Right ventricle myocardium inferior (tissue), 1 donor: ENCODE measurements at regions not wholly inside any gene's neighbourhood (a gene's known extent, or its start where the extent isn't known, plus 50 kb on each side); places are given as distances from the start of the nearest gene placed in this dataset.

ENCODE experiments used
- ATAC-seq: fragments of 200-7000 bp; cut with Tn5 transposase; one replicate; pipeline ENCODE4 v1.9.1; 2020; ENCODE audit warnings: mild to moderate bottlenecking, moderate library complexity
- DNase-seq: peaks from one replicate; pipeline ENCODE4 v3.0.0; 2021; ENCODE audit errors: missing footprints
- intact Hi-C: fragments of 100-400 bp; cut with DNase I; formaldehyde crosslinking; loops from one replicate; pipeline ENCODE4 v1.11.0; 2022
- donor health status: DM: no; HTN: yes; CAD: no; lungs with severe emphysema.

DNA sequence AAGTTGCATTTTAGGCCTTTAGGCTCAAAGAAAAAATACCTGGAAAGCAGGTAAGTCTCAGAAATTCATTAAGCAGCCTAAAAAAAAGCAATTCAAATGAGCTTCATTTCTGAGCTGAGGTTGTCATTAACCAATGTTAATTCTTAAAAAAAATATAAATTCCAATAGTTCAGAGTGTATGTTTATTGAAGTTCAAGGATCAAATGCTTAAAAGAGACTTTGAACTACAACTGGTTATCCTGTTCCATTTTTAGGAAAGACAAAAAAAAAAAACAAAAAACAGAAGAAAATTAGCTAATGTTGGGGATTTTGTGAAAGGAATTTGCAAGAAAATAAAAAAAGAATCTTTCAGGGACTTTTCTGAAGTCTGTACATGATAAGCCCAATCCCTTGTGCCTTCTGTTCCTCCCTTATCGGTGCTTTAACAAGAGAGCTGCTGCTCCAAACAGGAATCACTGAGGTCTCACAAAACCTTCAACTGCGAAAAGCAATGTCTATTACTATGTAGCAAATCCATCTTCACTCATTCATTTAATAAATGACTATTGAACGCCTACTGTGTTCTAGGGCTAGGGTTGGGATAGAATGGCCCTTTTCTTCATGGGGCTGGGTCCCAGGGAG lies 90.3 kb downstream of the FOXF2 start:
- no peak for DNase-seq
- no peak for ATAC-seq
- intact Hi-C loops = no loop called here

DNA sequence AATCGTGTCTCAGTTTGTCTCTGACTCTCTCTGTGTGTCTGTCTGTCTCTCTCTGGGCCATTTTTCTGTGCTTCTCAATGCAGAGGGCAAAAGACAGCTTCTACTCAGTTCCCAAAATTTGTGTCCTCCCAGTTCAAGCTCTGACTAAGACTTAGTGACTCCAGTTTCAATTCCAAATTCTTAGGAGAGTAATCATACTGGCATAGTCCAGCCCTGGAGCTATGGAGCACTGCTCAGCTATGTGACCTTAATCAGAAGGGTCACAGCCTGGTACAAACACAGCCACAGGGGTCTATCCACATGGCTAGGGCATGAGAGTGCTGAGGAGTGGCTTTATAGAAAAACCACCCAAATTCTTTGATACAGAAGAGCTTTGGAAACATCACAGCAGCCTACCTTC lies 91.9 kb downstream of the FOXF2 start:
- ATAC-seq = no peak
- no peak for DNase-seq
- intact Hi-C loops = no loop called here

DNA sequence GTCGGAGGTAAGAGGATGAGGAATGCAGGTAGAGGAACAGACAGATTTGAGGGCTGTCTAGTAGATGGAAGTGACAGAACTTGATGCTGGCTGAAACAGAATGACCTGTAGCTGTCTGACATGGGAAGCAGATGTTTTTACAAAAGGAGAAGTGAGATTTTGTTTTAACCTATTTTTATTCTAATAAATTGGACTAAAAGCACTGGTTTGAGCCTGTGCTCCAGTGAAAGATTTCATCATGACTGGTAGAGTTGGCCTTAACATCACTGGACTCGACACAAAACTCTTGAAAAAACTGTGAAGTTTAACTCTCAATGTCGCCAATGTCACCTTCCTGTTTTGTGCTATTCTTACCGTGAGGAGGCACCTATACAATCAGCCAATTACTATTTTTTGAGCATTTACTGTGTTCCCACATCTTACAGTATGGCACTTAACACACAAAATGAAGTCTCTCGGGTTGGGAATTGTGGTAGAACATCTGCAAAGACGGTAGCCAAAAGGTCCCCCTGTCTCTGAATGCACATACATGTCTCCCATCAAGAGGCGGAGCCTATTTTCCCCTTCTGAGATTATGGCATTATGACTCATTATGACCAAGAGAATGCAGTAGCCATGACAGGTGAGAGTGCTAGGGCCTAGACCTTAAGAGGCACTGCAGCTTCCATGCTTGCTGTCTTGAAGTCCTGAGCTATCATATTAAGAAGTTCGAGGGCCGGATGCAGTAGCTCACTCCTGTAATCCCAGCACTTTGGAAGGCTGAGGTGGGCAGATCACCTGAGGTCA lies 93.2 kb downstream of the FOXF2 start:
- DNase-seq (no peak), ATAC-seq (no peak)
- intact Hi-C loops = no loop called here

DNA sequence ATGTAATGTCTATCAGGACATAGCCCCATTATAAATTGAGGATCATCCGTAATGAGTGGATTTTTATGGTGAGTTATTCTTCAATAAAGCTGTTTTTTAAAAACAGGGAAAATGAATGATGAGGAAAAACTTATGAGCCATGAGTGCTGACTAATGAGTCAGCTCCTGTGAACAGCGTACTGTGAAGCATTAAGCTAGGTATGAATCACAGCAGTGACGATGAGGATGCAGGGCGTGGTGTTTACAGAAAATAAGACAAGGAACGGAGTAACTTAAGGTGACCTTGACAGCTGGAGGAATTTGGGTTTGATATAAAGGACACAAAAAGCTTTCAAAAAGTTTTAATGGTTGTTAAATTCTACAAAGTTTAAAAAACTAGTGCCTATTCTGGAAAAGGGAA lies 96.3 kb downstream of the FOXF2 start:
- intact Hi-C loops = no loop called here
- ATAC-seq = no peak
- DNase-seq = no peak

DNA sequence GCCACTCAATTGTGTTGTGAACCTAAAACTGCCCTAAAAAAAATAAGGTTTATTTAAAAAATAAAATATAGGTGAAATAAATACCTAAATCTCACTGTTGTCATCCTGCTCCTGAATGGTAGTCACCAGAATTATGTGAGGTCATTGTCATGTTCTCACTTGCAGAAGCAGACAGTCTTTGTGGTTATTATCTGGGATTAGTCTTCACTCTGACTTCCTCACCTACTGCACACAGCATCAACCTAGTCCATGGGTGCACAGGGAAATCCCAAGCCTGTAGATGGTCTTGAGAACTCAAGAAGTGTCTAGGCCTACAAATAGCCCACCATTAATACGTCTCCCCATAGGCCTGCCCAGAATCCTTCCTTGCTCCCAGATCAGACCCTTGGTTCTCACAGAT lies 97.0 kb downstream of the FOXF2 start:
- intact Hi-C loops = no loop called here
- no peak for ATAC-seq
- DNase-seq = no peak

DNA sequence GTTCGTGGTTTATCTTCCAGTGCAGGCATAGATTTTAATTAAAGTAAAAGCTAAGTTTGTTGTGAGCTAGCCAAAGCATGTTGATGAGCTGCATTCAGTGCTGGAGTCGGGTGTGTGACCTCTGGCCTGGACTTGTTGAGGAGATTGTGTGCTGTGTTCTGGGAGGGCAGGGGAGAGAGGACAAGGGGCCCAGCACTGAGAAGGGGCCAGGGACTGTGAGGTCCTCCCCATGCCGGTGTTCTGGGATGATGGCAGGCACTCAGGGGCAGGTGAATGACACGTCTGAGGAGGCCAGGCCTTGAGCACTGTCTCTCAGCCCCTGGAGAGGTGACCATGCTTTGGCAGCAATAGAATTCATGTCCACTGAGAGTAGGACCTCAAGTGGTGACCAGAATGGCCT lies 97.9 kb downstream of the FOXF2 start:
- intact Hi-C loops = no loop called here
- ATAC-seq = no peak
- no peak for DNase-seq

DNA sequence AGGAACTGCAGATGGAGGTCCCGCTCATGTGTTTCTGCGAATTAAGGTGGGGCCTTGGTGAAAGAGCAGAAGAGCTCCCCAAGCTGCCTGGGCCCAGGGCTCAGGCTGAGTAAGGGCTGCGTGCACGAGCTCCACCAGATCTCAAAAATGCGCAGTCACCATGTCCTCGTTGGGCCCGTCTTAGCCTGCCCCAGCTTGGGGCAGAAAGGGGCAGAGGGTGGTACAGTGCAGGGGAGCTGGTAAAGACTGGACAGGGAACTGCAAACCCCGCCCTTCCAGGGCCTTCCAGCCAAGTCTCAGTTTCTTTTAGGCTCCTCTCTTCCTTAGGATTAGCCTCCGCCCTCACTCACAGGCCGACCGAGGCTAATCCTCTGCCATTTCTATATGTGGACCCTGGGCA lies 101.6 kb downstream of the FOXF2 start:
- DNase-seq = no peak
- intact Hi-C loops = no loop called here
- ATAC-seq = no peak

DNA sequence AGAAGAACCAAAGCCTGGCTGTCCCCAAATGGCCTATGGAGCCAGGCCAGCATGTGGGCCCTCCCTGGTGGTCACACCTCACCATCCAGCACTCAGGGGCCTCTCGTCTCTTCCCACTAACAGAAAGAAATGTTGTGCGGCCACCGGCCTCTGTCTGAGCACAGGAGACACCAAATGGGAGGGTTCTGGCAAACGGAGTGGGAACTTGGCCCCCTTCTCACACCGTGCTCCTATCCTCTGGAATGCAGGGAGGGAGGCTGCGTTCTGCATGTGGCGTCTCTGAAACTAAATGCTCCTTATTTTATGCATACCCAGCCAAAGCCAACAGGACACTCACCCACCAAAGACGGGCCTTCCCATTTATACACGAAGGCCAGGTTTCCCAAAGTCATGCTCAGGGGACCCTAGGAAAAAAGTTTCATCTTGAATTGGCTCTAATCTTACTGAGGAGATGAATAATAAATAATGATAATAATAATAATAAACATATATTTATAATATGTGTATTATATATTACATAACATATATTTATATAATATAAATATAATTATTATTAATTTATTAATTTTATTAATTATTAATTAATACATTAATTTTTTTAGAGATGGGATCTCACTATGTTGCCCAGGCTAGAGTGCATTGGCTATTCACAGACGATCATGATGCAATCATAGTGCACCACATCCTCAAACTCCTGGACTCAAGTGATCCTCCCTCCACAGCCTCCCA lies 102.4 kb downstream of the FOXF2 start:
- intact Hi-C loops = no loop called here
- ATAC-seq (no peak), DNase-seq (no peak)

DNA sequence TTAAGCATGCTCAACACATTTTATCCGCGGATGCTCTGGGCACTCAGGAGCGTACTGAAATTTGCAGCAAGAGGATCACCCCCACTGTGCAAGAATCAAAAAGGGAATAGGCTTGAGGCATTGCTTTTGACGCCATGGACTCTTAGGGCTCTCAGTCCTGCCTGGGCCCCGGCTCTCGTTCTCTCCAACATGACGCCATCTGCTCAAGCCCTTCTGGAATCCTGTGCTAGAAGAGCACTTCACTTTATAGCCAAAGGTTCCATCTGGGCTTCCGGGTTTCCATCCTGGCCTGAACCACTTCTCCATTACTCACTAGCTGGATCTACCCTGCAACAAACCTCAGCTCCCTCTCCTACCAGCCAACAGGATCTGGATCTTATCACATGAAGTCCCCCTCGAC lies 105.3 kb downstream of the FOXF2 start:
- no peak for ATAC-seq
- no peak for DNase-seq
- intact Hi-C loops = no loop called here

DNA sequence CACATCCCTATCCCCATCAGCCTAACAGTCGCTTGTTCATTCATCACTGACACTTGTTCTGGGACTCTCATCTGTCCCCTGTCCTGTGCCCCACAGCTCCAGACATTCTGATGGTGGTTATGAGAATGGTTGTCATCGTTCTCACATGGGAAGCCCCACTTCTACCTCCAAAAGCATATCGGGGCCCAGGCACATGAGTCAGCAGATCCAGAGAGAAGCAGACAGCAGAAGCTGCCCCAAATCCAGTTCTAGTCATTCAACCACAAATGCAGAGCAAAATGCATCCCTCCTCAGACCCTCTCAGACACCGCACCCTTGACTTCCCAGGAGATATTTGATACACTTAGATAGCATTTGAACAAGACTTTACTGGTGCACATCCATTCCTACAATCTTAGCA lies 106.0 kb downstream of the FOXF2 start:
- intact Hi-C loops = no loop called here
- no peak for DNase-seq
- ATAC-seq = no peak

DNA sequence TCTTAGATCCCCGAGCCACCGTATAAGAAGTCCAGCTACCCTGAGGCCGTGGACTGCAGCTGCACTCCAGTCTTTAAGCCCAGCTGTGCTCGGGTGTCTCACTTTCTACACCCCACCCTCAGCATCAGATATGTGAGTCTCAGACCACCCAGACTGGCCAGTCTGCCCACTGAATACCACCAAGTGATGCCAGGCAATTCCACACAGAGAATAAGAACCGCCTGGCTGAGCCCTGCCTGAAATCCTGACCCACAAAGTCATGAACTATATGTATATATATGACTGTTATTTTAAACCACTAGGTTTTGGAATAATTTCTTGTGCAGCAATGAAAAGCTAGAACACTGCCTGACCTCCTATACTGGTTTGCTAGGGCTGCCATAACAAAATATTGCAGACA lies 106.7 kb downstream of the FOXF2 start:
- no peak for DNase-seq
- intact Hi-C loops = no loop called here
- no peak for ATAC-seq

DNA sequence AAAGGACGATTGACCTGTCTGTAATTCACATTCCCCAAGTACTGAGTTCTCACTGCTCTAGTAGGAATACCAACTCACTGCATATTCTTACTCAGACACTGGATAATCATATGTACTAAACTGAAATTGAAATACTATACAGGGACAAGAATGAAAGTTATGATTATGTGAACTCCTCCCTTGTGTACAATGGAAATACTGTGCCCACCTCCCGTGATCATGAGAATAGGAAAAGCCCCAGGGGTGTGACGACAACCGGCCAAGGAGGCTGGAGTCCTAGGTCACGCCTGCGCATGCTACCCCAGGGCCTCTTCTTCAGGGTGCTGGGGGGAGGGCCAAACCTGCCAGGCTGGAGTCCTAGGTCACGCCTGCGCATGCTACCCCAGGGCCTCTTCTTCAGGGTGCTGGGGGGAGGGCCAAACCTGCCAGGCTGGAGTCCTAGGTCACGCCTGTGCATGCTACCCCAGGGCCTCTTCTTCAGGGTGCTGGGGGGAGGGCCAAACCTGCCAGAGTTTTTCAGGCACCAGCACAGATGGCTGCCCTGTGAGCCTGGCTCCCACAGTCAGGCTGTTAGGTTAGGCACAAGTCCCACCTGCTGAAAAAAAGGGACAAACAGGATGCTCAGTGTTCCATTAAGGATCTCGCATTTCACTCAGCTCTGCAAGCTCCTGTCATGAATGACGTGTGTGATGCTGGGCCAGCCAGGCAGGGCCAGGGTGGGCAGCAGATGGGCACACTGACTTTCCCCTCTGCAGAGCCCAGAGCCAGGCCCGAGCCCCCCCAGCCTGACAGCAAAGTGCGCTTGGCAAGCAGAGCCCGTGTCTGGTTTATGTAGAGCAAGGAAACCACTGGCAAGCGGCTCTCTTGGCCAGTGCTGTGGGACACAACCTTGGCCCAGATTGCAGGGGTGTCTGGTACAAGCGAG lies 107.7 kb downstream of the FOXF2 start:
- DNase-seq (peak; percentile 71), ATAC-seq (peak; percentile 83)
- intact Hi-C loops = no loop called here

DNA sequence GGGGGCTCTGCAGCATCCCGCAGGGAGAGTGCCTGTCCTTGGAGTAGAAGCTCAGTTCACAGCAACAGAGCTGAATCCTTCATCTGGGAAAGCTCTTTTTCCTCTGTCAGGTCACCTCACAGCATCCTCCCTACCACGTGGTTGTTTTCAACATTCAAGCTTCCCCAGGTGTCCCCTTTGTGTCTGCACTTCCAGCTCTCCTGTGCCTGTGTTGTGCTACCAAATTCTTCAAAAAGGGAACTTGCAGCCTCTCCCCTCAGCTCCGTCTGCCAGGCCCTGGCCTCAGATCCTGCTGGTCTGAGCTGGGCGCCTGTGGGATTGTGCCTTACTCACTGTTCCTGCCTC lies 108.4 kb downstream of the FOXF2 start:
- intact Hi-C loops = no loop called here
- no peak for ATAC-seq
- no peak for DNase-seq

DNA sequence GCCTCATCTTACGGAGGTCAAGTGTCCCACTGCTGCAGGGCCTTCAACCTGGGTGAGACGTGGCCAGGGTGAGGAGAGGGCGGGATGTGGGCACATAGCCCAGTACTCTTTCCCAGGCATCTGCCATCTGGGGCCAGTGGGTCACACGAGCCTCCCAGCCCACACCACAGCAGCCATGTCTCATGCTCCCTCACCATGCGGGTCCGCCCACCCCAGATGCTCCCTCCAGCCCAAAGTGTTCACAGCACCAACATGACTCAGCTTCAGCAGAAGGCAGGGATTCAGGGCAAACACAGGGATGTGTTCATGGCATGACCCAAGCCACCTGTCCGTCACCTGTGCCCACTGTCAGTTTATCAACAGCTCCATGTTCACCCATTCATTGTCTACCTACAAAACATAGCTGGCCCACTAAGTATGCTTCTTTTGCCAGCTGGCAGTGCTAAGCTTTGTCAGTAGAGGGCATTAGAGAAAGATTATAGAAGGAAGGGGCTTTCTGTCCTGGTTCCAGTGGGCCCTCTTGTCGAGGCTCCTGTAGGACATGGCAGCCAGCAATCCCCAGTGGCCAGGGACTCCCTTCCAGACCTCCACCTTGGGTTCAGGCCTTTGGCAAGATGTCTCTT lies 109.2 kb downstream of the FOXF2 start:
- ATAC-seq (no peak), DNase-seq (no peak)

DNA sequence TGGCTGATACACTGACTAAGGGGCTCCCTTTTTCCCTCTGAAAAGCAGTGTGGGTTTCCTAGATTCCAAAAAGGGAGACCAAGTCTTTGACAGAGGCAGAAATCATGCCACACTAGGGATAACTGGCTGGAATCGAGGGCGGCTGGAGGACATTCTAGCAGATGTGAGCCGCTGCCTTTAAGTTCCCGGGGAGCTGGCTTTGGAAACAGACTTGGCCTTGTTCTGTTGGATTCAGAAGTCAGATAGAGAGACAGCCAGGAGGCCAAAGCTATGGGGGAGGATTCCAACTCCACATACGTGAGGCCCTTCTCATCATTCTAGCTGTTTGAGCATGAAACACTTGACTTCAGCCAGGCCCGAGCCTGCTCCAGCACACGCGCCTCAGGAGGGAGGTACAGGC lies 109.9 kb upstream of the FOXC1 start:
- peak; percentile 40 for ATAC-seq
- intact Hi-C loops = no loop called here
- no peak for DNase-seq

More for the DNA sequence above, 109.2 kb downstream of the FOXF2 start:
- intact Hi-C loops = no loop called here

DNA sequence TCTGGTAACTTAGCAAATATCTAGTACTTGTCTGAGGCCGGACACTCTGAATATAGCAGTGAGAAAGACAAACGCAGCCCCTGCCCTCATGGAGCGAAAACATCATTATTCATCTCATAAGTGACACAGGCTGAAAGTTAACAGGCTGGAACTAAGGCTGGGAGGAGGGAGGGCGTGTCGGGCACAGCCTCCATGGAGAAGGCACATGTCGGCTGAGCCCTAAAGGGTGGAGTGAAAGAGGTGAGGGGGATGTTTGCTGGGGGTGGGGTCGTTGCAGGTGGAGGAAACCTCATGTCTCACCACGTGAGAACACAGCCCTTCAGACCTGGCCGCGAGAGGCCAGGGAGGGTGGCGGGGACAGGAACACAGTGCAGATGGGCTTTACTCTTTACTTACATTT lies 108.8 kb upstream of the FOXC1 start:
- intact Hi-C loops = no loop called here
- DNase-seq (no peak), ATAC-seq (no peak)

DNA sequence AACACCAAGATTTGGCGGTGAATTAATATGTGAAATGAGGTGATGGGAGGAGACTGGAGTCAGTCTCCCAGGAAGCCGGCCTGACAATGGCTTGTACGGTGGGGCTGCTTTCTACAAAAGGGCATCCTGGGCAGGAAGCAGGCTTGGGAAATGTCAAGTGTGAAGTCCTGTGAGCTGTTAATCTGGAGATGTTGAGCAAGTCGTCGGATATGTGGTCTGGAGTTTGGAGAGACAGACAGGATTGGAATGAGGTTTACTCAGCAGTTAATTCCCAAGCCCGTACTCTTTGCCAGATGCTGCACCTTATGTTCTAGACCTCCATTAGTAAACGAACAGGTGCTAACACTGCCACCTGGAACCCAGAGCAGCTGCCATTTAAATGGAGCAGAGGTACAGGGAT lies 107.7 kb upstream of the FOXC1 start:
- DNase-seq (no peak), ATAC-seq (no peak)
- intact Hi-C loops = no loop called here

DNA sequence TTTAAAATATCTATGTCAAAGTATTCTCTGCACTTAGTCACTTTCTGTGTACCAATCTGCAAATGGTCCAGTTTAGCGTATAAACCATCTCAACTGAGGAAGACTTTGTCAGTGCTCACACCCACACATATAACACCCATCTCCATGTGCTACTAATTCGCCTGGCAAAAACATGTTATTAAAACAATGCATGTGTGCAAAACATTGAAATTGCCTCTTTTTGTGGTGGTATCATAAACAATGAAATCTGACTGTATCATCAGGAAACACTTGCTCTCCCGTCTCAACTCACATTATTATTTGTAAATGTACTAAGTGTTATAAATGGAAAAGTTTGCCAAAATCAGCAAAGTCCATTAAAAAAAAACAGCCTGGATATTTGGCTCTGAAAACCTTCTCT lies 105.9 kb upstream of the FOXC1 start:
- DNase-seq (no peak), ATAC-seq (no peak)
- intact Hi-C loops = no loop called here

DNA sequence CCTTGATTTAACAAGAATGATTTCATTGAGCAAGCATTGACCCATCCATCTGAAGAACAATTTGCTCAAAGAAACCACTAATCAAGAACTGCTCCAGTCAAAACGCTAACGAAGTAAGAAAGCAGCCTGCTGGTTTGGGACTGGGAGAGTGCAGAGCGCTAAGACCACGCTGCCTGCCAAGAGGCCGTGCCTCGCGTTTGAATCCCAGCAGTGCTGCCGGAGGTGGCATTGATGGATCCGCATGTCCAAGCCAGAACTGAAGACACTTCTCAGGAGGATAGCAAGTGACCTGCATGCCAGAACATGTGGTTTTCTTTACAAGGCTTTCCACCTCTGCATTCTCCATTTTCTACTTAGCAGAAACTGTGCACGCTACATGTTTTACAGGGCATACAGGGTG lies 105.2 kb upstream of the FOXC1 start:
- DNase-seq (no peak), ATAC-seq (no peak)
- intact Hi-C loops = no loop called here
